H1 (cell line): ENCODE measurements at regions not wholly inside any gene's neighbourhood (a gene's known extent, or its start where the extent isn't known, plus 50 kb on each side); places are given as distances from the start of the nearest gene placed in this dataset.

ENCODE experiments used
- BCL11A ChIP-seq, 2 experiments: IDR thresholded peaks; one replicate each; pipeline ENCODE4 v1.6.1; 2011; ENCODE audit warnings: low read depth in 2 of 2, low read length in 2 of 2, mild to moderate bottlenecking in 2 of 2
- EP300 ChIP-seq, 2 experiments: IDR thresholded peaks; 1 replicate in 1 of 2; 2 replicates in 1 of 2; pipeline ENCODE4 v1.6.1; 2011 to 2012; ENCODE audit warnings: low read depth in 2 of 2, low read length in 2 of 2, mild to moderate bottlenecking in 2 of 2, borderline replicate concordance in 1 of 2, inconsistent platforms in 1 of 2, moderate library complexity in 1 of 2
- EZH2 ChIP-seq: fragments of 200-600 bp; sonication (generic); IDR thresholded peaks from 2 replicates; pipeline ENCODE4 v1.7.1; 2012; ENCODE audit warnings: low read depth, mild to moderate bottlenecking, moderate library complexity, low read length, inconsistent platforms; ENCODE audit not compliant: severe bottlenecking
- PHF8 ChIP-seq: fragments of 200-600 bp; sonication (generic); conservative IDR thresholded peaks from 2 replicates; pipeline ENCODE4 v1.7.1; 2012; ENCODE audit warnings: low read depth, mild to moderate bottlenecking, inconsistent platforms, low read length, moderate library complexity
- POLR2AphosphoS5 ChIP-seq: IDR thresholded peaks from 2 replicates; pipeline ENCODE4 v1.6.1; 2011; ENCODE audit warnings: low read depth, low read length
- SIN3A ChIP-seq, 2 experiments: IDR thresholded peaks in 1 of 2; conservative IDR thresholded peaks in 1 of 2; 2 replicates each; pipeline ENCODE4 v1.6.1; 2011 to 2012; ENCODE audit warnings: low read length in 2 of 2, improper control_type of control experiment in 1 of 2, low read depth in 1 of 2, mild to moderate bottlenecking in 1 of 2
- SUZ12 ChIP-seq: fragments of 200-600 bp; sonication (generic); IDR thresholded peaks from 2 replicates; pipeline ENCODE4 v1.6.1; 2012; ENCODE audit warnings: mild to moderate bottlenecking, inconsistent platforms, low read length, moderate library complexity, mixed read lengths
- YY1 ChIP-seq: IDR thresholded peaks from 2 replicates; pipeline ENCODE4 v1.6.1; 2011; ENCODE audit warnings: low read depth, mild to moderate bottlenecking, low read length
- TF ChIP-seq, protein P1 (sequence below), 3 experiments: IDR thresholded peaks; 1 replicate in 2 of 3; 2 replicates in 1 of 3; pipeline versions ENCODE4 v1.5.1 to v1.6.1; 2011; ENCODE audit warnings: low read length in 3 of 3, mild to moderate bottlenecking in 3 of 3, inconsistent platforms in 2 of 3, low read depth in 1 of 3, moderate library complexity in 1 of 3; ENCODE audit not compliant: insufficient read depth in 1 of 3; ENCODE audit errors: control extremely low read depth in 1 of 3

DNA sequence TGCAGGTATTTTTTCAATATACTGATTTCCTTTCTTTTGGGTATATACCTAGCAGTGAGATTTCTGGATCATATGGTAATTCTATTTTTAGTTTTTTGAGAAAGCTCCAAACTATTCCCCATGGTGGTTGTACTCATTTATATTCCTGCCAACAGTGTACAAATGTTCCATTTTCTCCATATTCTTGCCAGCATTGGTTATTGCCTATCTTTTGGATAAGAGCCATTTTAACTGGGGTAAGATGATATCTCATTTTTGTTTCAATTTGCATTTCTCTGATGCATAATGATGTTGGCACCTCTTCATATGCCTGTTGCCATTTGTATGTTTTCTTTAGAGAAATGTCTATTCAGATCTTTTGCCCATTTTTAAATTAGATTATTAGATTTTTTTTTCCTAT, 85.6 kb upstream of the FST start:
- no peak for TF ChIP-seq EP300 (IDR thresholded peaks at IDR 0.05; ENCODE audit: borderline replicate concordance in 1 of 2, low read depth in 2 of 2, low read length in 2 of 2)
- TF ChIP-seq YY1: no peak
- TF ChIP-seq SUZ12: no peak
- TF ChIP-seq, protein P1, sequence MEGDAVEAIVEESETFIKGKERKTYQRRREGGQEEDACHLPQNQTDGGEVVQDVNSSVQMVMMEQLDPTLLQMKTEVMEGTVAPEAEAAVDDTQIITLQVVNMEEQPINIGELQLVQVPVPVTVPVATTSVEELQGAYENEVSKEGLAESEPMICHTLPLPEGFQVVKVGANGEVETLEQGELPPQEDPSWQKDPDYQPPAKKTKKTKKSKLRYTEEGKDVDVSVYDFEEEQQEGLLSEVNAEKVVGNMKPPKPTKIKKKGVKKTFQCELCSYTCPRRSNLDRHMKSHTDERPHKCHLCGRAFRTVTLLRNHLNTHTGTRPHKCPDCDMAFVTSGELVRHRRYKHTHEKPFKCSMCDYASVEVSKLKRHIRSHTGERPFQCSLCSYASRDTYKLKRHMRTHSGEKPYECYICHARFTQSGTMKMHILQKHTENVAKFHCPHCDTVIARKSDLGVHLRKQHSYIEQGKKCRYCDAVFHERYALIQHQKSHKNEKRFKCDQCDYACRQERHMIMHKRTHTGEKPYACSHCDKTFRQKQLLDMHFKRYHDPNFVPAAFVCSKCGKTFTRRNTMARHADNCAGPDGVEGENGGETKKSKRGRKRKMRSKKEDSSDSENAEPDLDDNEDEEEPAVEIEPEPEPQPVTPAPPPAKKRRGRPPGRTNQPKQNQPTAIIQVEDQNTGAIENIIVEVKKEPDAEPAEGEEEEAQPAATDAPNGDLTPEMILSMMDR (IDR thresholded peaks at IDR 0.05; ENCODE audit: control extremely low read depth in 1 of 3, insufficient read depth in 1 of 3, low read depth in 1 of 3, low read length in 3 of 3): no peak
- TF ChIP-seq SIN3A (conservative IDR thresholded peaks at IDR 0.05 in 1 of 2, IDR thresholded peaks at IDR 0.05 in 1 of 2; ENCODE audit: low read depth in 1 of 2, low read length in 2 of 2): no peak
- TF ChIP-seq EZH2: no peak
- TF ChIP-seq BCL11A (IDR thresholded peaks at IDR 0.05; ENCODE audit: low read depth in 2 of 2, low read length in 2 of 2): no peak
- TF ChIP-seq POLR2AphosphoS5: no peak
- TF ChIP-seq PHF8: no peak
